HCT116 (cell line): ENCODE measurements at regions not wholly inside any gene's neighbourhood (a gene's known extent, or its start where the extent isn't known, plus 50 kb on each side); places are given as distances from the start of the nearest gene placed in this dataset.

ENCODE experiments used
- EGR1 ChIP-seq: IDR thresholded peaks from 2 replicates; pipeline ENCODE4 v1.6.1; 2012; ENCODE audit warnings: low read depth
- ELF1 ChIP-seq: IDR thresholded peaks from 2 replicates; pipeline ENCODE4 v1.6.1; 2012; ENCODE audit warnings: low read depth, borderline replicate concordance
- POLR2AphosphoS5 ChIP-seq: IDR thresholded peaks from 2 replicates; pipeline ENCODE4 v1.6.1; 2011; ENCODE audit warnings: mild to moderate bottlenecking, low read depth, low read length, moderate library complexity
- REST ChIP-seq: IDR thresholded peaks from 2 replicates; pipeline ENCODE4 v1.6.1; 2012; ENCODE audit warnings: low read depth
- SIN3A ChIP-seq: IDR thresholded peaks from 2 replicates; pipeline ENCODE4 v1.6.1; 2012; ENCODE audit warnings: low read depth
- SP1 ChIP-seq: IDR thresholded peaks from 2 replicates; pipeline ENCODE4 v1.6.1; 2012; ENCODE audit warnings: low read depth

- no peak for TF ChIP-seq SIN3A
- no peak for TF ChIP-seq EGR1
- no peak for TF ChIP-seq REST
- no peak for TF ChIP-seq SP1
- TF ChIP-seq POLR2AphosphoS5 = no peak
- TF ChIP-seq ELF1 = no peak
These were observed 88.8 kb downstream of the YTHDF1 start for GRCh38 chr20:63126876-63127699.
